ENCODE measurements at regions not wholly inside any gene's neighbourhood (a gene's known extent, or its start where the extent isn't known, plus 50 kb on each side); places are given as distances from the start of the nearest gene placed in this dataset.

DNA sequence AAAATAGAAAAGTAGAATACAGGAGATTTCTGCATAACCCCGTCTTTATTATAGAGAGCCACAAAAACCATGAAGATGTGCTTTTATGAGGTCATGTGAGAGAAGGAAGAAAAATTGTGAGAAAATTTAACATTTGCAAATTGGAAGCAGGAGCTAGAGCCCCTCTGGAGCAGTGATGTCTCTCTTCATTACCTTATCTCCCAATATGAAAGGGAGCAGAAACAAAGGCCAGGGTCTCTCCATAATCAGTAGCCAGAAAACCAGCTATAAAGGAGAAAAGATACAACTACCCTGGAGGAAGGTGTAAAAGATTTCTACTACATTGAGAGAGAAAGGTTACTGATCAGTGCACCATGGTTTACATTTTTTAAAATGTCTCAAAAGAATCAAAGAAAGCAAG is 53.2 kb upstream of the ITGA1 start:
- no peak for DNase-seq

DNA sequence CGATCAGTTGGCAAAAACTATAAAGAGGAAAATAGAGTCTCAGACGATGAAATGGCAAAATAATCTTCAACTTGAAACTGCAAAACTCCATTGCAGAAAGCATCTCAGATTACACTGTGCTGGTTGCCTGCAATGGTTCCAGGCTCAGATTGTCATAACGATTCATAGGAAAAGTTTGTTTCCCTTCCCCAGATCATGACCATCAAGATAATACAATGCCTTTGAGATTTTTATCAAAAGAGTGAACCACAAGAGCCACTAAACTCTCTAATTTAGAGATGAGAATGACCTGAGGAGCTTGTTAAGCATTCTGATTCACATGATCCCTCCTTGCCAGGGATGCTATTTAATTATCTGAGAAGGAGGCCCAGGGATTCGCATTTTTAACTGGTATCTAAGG is 52.6 kb upstream of the ITGA1 start:
- DNase-seq, result no peak

Measured in stimulated activated CD4-positive, alpha-beta T cell treated with anti-CD3 and anti-CD28 coated beads, Interleukin-4, amount 100 ng/mL, for 4 hours (primary cell).